AG20443 (cell line): ENCODE measurements at regions not wholly inside any gene's neighbourhood (a gene's known extent, or its start where the extent isn't known, plus 50 kb on each side); places are given as distances from the start of the nearest gene placed in this dataset.

Source experiments
- DNase-seq: peaks from one replicate; pipeline ENCODE4 v3.0.0; 2012; ENCODE audit warnings: low spot score, mixed read lengths

- no peak for DNase-seq
These were observed 358.3 kb downstream of the NXPE2 start for GRCh38 chr11:115036406-115037180.

- DNase-seq, result no peak
These were observed 363.7 kb downstream of the NXPE2 start for GRCh38 chr11:115042002-115042401.

- no peak for DNase-seq
These were observed 369.3 kb downstream of the NXPE2 start for GRCh38 chr11:115047631-115048030.

- DNase-seq, result no peak
These were observed 371.5 kb downstream of the NXPE2 start for GRCh38 chr11:115049796-115050195.

- DNase-seq, result no peak
These were observed 372.4 kb downstream of the NXPE2 start for GRCh38 chr11:115050756-115051155.

- no peak for DNase-seq
These were observed 373.7 kb downstream of the NXPE2 start for GRCh38 chr11:115051938-115052590.

GRCh38 chr11:115052601-115053000 is 374.3 kb downstream of the NXPE2 start:
- no peak for DNase-seq

GRCh38 chr11:115054570-115055538 is 376.5 kb downstream of the NXPE2 start:
- DNase-seq, result no peak

GRCh38 chr11:115056514-115056913 is 378.2 kb downstream of the NXPE2 start:
- DNase-seq, result no peak

GRCh38 chr11:115060840-115061239 is 382.5 kb downstream of the NXPE2 start:
- DNase-seq, result no peak

GRCh38 chr11:115065314-115065713 is 387.0 kb downstream of the NXPE2 start:
- DNase-seq, result no peak

GRCh38 chr11:115065830-115066664 is 387.7 kb downstream of the NXPE2 start:
- DNase-seq, result no peak

- no peak for DNase-seq
These were observed 389.1 kb downstream of the NXPE2 start for GRCh38 chr11:115067471-115067870.

- no peak for DNase-seq
These were observed 389.7 kb downstream of the NXPE2 start for GRCh38 chr11:115067900-115068530.

- no peak for DNase-seq
These were observed 391.3 kb downstream of the NXPE2 start for GRCh38 chr11:115069599-115069998.

GRCh38 chr11:115075356-115075755 is 397.0 kb downstream of the NXPE2 start:
- DNase-seq, result no peak

- DNase-seq, result no peak
These were observed 399.4 kb downstream of the NXPE2 start for GRCh38 chr11:115077740-115078139.

- DNase-seq, result no peak
These were observed 400.4 kb downstream of the NXPE2 start for GRCh38 chr11:115078461-115079438.

- no peak for DNase-seq
These were observed 402.8 kb downstream of the NXPE2 start for GRCh38 chr11:115080923-115081680.
